NB4 (cell line): ENCODE measurements at regions not wholly inside any gene's neighbourhood (a gene's known extent, or its start where the extent isn't known, plus 50 kb on each side); places are given as distances from the start of the nearest gene placed in this dataset.

Experiments
- MAX ChIP-seq: IDR thresholded peaks from 2 replicates; pipeline ENCODE4 v1.6.1; 2011; ENCODE audit warnings: low read depth, low read length
- MYC ChIP-seq: IDR thresholded peaks from 2 replicates; pipeline ENCODE4 v1.6.1; 2011; ENCODE audit warnings: low read depth, low read length
- POLR2A ChIP-seq: IDR thresholded peaks from 2 replicates; pipeline ENCODE4 v1.6.1; 2011; ENCODE audit warnings: mild to moderate bottlenecking; ENCODE audit not compliant: insufficient read length; ENCODE audit errors: extremely low read depth
- TF ChIP-seq, protein P1 (sequence below): IDR thresholded peaks from one replicate; pipeline ENCODE4 v1.5.1; 2012; ENCODE audit warnings: low read depth, low read length

DNA sequence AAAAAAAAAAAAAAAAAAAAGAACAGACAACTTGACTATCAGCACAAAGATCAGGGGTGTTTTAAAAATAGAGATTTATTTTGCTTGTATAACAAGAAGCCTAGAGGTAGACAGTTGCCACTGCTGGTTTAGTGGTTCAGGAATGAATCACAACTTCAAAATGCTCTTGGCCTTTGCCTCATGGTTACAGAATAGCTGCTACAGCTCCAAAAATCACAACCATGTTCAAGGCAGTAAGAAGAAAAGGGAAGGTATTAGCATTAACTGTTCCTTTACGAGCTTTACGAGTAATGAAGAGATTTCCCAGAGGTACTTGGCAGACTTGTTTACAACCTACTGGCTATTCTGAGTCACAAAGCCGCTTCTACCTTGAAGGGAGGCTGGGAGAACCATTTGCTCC lies 52.5 kb upstream of the PPM1J start:
- TF ChIP-seq, protein P1, sequence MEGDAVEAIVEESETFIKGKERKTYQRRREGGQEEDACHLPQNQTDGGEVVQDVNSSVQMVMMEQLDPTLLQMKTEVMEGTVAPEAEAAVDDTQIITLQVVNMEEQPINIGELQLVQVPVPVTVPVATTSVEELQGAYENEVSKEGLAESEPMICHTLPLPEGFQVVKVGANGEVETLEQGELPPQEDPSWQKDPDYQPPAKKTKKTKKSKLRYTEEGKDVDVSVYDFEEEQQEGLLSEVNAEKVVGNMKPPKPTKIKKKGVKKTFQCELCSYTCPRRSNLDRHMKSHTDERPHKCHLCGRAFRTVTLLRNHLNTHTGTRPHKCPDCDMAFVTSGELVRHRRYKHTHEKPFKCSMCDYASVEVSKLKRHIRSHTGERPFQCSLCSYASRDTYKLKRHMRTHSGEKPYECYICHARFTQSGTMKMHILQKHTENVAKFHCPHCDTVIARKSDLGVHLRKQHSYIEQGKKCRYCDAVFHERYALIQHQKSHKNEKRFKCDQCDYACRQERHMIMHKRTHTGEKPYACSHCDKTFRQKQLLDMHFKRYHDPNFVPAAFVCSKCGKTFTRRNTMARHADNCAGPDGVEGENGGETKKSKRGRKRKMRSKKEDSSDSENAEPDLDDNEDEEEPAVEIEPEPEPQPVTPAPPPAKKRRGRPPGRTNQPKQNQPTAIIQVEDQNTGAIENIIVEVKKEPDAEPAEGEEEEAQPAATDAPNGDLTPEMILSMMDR = no peak
- TF ChIP-seq MYC (no peak), POLR2A (no peak), MAX (no peak)
